Mucosa of descending colon (tissue), 3 donors: ENCODE measurements at regions not wholly inside any gene's neighbourhood (a gene's known extent, or its start where the extent isn't known, plus 50 kb on each side); places are given as distances from the start of the nearest gene placed in this dataset.

Experiments
- ATAC-seq: fragments of 200-7000 bp; cut with Tn5 transposase; one replicate; pipeline ENCODE4 v1.9.1; 2020; ENCODE audit warnings: mild to moderate bottlenecking, moderate library complexity
- DNase-seq, 3 donors: peaks; one replicate each; pipeline ENCODE4 v3.0.0-alpha.2; 2020
- H3K36me3 ChIP-seq: fragments of 200-600 bp; one replicate; pipeline ENCODE4 v1.8.0; 2021; ENCODE audit warnings: low read depth, mild to moderate bottlenecking
- H3K4me1 ChIP-seq: fragments of 200-600 bp; one replicate; pipeline ENCODE4 v1.8.0; 2021; ENCODE audit warnings: low read depth, mild to moderate bottlenecking
- H3K4me3 ChIP-seq: fragments of 200-600 bp; one replicate; pipeline ENCODE4 v1.8.0; 2021; ENCODE audit warnings: mild to moderate bottlenecking
- H3K9me3 ChIP-seq: fragments of 200-600 bp; one replicate; pipeline ENCODE4 v1.8.0; 2021; ENCODE audit warnings: mild to moderate bottlenecking
- intact Hi-C, 2 donors: fragments of 100-400 bp; cut with DNase I in 1 of 2; cut with micrococcal nuclease in 1 of 2; formaldehyde crosslinking; loops; one replicate each; pipeline versions ENCODE4 v1.11.0 to v1.11.1; 2022; cut with DNase I, micrococcal nuclease
- TF ChIP-seq, protein P1 (sequence below): fragments of 200-600 bp; IDR thresholded peaks from one replicate; pipeline ENCODE4 v1.8.0; 2022; ENCODE audit warnings: antibody characterized with exemption, mild to moderate bottlenecking
- donor health status: DM: no; HTN: no; CAD: no; lungs with moderate emphysema.
- donor health status: DM: no; HTN: no; CAD: no.
- donor health status: DM: no; HTN: yes; CAD: no.

DNA sequence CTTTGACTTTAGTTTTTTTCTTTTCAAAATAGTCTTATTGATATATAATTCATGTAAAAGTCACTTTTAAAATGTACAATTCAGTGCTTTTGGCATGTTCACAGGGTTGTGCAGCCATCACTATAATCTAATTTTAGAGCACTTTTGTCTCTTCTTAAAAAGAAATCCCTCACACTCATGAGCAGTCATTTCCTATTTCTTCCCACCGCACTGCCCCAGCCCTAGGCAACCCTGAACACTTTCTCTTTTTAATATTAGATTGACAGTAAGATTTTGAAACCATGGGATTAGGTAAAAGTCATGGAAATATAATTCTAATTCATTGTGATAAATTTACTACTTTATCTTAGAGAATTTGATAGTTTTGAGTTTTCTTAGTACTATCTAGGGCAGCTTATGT lies 309.4 kb downstream of the UTRN start:
- TF ChIP-seq, protein P1, sequence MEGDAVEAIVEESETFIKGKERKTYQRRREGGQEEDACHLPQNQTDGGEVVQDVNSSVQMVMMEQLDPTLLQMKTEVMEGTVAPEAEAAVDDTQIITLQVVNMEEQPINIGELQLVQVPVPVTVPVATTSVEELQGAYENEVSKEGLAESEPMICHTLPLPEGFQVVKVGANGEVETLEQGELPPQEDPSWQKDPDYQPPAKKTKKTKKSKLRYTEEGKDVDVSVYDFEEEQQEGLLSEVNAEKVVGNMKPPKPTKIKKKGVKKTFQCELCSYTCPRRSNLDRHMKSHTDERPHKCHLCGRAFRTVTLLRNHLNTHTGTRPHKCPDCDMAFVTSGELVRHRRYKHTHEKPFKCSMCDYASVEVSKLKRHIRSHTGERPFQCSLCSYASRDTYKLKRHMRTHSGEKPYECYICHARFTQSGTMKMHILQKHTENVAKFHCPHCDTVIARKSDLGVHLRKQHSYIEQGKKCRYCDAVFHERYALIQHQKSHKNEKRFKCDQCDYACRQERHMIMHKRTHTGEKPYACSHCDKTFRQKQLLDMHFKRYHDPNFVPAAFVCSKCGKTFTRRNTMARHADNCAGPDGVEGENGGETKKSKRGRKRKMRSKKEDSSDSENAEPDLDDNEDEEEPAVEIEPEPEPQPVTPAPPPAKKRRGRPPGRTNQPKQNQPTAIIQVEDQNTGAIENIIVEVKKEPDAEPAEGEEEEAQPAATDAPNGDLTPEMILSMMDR: no peak
- DNase-seq (no peak), ATAC-seq (no peak)
- Histone ChIP-seq H3K4me3 (no peak overlapping the region), H3K4me1 (no peaks in the 10 kb centered on the region), H3K9me3 (no peaks in the 10 kb centered on the region), H3K36me3 (no peaks in the 10 kb centered on the region)
- intact Hi-C loops: no loop called here

DNA sequence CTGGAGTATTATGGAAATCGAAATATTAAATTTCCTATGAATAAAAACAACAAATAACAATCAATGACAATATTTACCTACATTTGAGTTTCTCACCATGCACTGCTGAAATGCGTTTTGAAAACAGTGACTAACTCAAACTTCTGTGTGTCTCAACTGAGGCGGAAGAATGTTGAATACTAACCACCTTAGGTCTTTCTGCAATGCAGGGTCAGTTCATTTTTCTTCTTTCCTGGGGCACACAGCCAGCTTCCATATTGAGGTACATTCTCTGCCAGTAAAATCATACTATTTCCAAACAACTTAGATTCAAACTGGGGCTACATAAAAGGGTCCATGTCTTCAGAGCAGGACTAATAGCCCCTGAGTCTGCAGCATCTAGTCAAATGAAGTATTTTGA lies 310.1 kb downstream of the UTRN start:
- TF ChIP-seq, protein P1: no peak
- DNase-seq (no peak), ATAC-seq (no peak)
- no peak overlapping the region for H3K4me3 ChIP-seq
- no peaks in the 10 kb centered on the region for H3K9me3 ChIP-seq
- intact Hi-C loops: no loop called here
- no peaks in the 10 kb centered on the region for H3K36me3 ChIP-seq
- H3K4me1 ChIP-seq: no peaks in the 10 kb centered on the region

DNA sequence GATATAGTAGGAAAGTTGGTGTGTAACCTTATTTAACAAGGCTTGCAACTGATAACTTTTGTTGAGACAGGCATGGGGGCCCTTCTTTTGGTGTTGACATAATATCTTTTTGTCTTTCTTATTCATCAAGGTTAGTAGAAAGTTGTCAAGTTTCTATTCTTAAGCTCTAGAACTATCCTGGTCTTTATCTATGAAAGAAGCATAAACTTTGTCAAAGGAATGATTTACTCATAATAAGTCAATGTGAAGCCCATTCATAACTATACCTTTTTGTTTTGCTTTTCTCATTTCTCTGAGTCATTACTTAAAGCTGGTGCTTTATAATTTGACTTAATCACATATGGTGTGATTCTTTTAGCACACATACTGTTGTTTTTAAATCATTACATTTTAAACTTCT lies 312.4 kb downstream of the UTRN start:
- no peak for ATAC-seq
- Histone ChIP-seq H3K4me1 (no peaks in the 10 kb centered on the region), H3K4me3 (no peak overlapping the region), H3K36me3 (no peaks in the 10 kb centered on the region), H3K9me3 (no peaks in the 10 kb centered on the region)
- no peak for DNase-seq
- TF ChIP-seq, protein P1: no peak
- intact Hi-C loops: no loop called here

DNA sequence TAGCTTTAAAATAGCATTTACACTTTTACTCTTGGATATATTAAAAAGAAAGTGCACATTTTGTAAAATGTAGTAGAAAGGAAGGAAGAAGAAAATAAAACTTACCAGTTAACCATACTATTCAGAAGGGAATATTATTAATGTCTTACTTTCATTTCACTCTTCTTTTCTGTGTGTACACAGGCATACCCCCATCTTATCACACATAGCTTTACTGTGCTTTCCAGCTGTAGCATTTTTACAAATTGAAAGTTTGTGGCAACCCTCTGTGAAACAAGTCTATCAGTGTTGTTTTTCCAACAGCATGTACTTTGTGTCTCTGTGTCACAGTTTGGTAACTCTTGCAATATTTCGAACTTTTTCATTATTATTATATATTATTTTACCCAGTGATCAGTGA lies 314.5 kb downstream of the UTRN start:
- ATAC-seq (no peak), DNase-seq (no peak)
- intact Hi-C loops: no loop called here
- Histone ChIP-seq H3K9me3 (no peaks in the 10 kb centered on the region), H3K36me3 (no peaks in the 10 kb centered on the region), H3K4me1 (no peaks in the 10 kb centered on the region), H3K4me3 (no peak overlapping the region)
- TF ChIP-seq, protein P1: no peak

DNA sequence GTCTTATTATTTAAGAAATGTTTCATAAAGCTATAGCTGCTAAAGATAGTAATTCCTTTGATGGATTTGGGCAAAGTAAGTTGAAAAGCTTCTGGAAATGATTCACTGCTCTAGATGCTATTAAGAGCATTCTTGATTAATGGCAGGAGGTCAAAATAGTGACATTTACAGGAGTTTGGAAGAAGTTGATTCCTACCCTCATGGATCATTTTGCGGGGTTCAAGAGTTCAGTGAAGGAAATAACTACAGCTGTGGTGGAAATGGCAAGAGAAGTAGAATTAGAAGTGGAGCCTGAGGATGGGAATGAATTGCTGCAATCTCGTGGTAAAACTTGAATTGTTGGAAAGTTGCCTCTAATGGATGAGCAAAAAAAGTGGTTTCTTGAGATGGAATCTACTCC lies 316.1 kb downstream of the UTRN start:
- H3K9me3 ChIP-seq: no peaks in the 10 kb centered on the region
- DNase-seq (no peak), ATAC-seq (no peak)
- H3K36me3 ChIP-seq: no peaks in the 10 kb centered on the region
- no peak overlapping the region for H3K4me3 ChIP-seq
- intact Hi-C loops: no loop called here
- TF ChIP-seq, protein P1: no peak
- no peaks in the 10 kb centered on the region for H3K4me1 ChIP-seq

DNA sequence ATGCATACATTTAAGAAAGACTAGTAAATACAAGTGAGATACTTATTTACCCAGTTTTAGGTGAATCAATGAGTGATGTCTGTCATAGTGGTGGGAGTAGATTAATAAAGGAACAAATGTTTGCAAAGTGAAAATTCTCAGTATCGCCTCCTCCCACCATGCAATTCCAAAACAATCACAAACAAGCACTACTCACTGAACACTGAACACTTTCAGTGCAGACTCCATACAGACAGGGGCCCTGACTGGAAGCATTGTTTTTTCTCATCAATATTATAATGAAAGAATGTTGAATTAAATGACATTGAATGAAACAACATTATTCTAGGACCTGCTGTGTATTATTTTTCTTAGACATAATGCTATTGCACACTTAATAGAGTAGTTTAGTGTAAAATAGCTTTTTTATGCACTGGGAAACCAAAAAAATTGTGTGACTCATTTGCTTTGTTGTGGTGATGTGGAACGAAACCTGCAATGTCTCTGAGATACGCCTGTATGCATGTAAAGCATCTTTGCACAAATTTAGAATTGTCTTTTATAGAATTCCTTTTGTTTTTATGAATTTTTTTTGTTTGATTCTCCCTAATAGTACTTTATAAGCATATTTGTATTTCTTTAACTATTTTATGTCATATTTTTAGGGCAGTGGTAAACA lies 317.5 kb downstream of the UTRN start:
- no peak overlapping the region for H3K4me3 ChIP-seq
- ATAC-seq: no peak
- no peak for DNase-seq
- intact Hi-C loops: no loop called here
- no peaks in the 10 kb centered on the region for H3K4me1 ChIP-seq
- TF ChIP-seq, protein P1: no peak
- H3K9me3 ChIP-seq: no peaks in the 10 kb centered on the region
- no peaks in the 10 kb centered on the region for H3K36me3 ChIP-seq
